ENCODE measurements at regions not wholly inside any gene's neighbourhood (a gene's known extent, or its start where the extent isn't known, plus 50 kb on each side); places are given as distances from the start of the nearest gene placed in this dataset.

DNA sequence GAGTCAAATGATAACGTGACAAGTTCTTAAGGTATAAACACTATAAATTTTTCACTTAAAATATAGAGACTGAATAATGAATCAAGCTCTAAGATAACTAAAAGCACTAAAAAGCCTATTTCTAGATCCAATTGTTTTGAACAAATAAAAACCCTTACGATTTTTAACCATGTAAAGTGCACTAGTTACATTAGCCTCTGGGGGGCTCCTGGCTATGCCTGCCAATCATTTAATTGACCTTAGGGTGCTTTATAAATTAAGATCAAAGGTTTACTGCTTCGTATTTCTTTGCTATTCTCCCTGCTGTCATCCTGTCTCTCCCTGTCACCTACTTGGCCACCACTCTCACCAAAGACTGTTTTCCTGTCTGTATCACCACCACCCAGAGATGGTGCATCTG is 133.4 kb downstream of the ESM1 start:
- no peak for DNase-seq (ENCODE audit: low read depth, low spot score)

- no peak for DNase-seq (ENCODE audit: low read depth, low spot score)
Measured at GRCh38 chr5:54851449-54851848, 133.9 kb downstream of the ESM1 start.

DNA sequence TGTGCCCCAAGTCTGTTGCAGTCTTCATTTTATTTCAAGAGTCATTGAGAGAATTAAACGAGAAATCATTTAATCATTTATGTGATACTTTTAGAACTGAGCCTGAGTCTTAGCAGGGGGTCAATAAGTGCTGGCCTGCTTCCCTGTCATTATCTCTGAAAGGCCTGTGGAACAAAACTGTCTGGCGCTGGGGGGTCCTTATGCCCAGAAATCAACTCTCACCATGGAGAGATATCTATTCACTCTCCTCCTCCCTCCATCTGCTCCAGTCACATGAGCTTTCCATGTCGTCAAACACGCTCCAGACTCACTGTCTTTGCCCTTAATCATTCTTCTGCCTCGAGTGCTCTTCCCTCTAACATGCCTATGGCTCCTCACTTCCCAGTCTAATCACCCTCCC is 136.8 kb downstream of the ESM1 start:
- no peak for DNase-seq (ENCODE audit: low read depth, low spot score)

GRCh38 chr5:54845567-54845941 is 139.8 kb downstream of the ESM1 start:
- DNase-seq (ENCODE audit: low read depth, low spot score) = no peak

GRCh38 chr5:54844905-54845566 is 140.4 kb downstream of the ESM1 start:
- DNase-seq (ENCODE audit: low read depth, low spot score) = no peak

DNA sequence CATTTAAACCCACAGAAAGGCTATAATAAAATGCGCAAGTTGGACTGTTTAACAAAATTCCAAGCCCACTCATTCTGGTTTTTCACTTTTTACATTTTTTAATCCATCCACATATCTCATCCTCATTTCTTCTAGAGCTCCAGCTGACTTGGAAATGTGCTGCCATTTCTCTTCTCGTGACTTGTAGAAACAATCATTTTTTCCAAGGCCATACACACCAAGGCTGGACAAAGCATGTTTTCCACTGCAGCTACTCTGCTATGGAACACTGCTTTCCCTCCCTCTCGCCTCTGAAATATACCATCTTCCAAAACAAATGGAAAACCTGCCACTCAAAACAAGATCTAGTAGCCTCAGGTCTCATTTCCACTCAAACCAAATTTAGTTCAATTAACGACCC is 141.1 kb downstream of the ESM1 start:
- no peak for DNase-seq (ENCODE audit: low read depth, low spot score)

DNA sequence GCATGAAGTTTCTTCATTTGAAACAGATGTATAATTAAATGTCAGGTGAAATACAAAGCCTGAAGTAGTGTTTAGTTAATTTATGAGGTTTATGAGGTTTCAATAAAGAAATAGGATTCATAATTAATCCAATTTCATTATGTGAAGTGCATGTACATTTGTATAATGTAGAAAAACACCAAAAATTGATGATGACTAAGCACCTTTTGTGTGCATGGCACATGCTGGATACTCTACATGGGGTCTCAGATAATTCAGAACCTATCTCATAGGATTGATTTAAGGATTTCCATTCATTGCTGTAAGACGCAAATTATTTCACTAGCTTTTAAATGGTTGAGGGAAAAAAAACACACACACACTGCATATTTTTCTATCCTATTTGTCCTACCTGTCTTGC is 143.9 kb downstream of the ESM1 start:
- no peak for DNase-seq (ENCODE audit: low read depth, low spot score)

DNA sequence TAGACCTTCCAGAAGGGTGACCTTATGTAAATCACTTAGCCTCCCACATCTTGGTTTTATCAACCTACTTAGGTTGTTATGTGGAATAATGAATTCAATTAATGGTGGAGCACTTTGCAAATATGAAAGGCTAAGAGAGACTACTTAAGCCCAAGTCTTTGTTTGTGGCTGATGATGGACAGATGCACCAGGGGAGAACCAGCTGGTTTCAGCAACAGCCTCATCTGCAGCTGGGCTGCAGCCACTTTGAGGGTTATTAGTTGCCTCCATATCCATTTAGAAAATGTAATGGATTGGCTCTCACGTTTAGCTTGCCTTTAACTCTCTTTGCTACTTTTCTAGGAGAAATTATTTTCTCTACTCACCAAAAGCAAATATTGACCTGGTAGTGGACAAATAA is 146.6 kb downstream of the ESM1 start:
- no peak for DNase-seq (ENCODE audit: low read depth, low spot score)

- no peak for DNase-seq (ENCODE audit: low read depth, low spot score)
Measured at GRCh38 chr5:54837981-54838380, 147.4 kb downstream of the ESM1 start.

GRCh38 chr5:54837093-54837492 is 148.3 kb downstream of the ESM1 start:
- no peak for DNase-seq (ENCODE audit: low read depth, low spot score)

GRCh38 chr5:54835647-54836046 is 149.7 kb downstream of the ESM1 start:
- DNase-seq (ENCODE audit: low read depth, low spot score) = no peak

DNA sequence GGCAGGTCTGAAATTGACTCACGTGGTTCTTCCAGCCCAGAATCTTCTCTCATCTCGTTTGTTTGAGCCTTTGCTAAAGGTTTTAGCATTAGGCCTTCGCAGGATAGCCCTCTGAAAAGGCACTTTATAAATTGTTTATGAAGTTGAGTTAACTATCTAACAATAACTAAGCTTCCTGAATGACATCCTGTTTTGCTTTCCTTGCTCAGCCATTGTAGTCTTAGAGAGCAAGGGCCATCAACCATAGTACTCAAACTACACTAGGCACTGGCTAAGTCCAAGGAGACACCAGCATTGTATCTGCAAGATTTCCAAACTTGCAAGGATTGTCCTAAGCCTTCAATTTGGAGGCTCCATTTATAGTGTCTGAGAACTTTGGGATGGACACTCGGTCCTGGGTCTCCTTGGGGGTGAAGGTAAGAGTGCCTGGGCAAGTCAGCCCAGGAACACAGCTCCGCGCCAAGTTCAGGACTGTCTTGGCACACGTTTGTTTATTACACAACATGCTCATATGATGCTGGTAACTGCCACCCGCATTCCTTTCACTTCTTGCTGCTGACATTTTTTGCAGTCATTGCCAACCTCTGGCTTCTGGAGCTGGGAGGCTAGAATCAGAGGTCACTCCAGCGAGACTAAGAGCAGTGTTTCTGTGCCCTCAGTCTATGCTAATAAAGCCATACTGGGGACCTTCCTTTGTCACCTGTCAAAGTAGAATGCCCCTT is 151.1 kb downstream of the ESM1 start:
- no peak for DNase-seq (ENCODE audit: low read depth, low spot score)

DNA sequence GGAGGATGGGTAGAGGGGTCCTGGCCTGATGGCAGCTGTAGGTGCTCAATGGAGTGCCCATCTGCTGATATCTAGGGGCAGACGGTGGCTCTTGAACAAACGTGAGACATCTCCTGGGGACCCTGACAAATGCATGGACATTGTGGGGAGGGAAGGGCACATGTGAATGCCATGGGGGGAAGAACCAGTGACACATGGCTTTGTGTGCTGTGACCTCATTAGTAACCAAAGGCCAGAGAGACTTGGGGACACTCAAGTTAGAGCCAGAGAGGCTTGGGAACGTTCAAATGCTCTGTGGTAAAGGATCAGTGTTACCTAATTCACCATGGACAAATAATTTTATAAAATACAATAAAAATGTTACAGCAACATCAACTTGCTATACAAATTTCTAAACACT is 151.8 kb downstream of the ESM1 start:
- no peak for DNase-seq (ENCODE audit: low read depth, low spot score)

GRCh38 chr5:54832858-54833257 is 152.5 kb downstream of the ESM1 start:
- no peak for DNase-seq (ENCODE audit: low read depth, low spot score)

GRCh38 chr5:54832045-54832444 is 153.3 kb downstream of the ESM1 start:
- DNase-seq (ENCODE audit: low read depth, low spot score) = no peak

DNA sequence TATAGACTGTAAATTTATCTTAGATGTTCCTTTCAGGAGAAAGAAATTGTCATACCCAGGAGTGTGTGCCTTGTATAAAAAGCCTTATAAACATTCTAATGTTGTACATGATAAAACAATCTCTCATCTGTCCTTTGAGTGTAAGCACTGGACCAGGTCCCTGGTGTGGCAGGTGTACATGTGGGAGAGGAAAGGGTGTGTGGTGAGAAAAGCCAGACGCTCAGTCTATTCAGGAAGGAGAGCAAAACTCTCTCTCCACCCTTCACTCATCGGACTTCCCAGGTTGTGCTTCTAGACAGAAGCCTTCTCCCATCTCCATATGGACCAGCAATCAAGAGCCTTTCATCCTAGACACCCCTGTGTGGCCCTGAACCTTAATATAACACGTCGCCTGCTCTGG is 154.2 kb downstream of the ESM1 start:
- DNase-seq (ENCODE audit: low read depth, low spot score) = no peak

GRCh38 chr5:54829676-54830535 is 155.5 kb downstream of the ESM1 start:
- DNase-seq (ENCODE audit: low read depth, low spot score) = no peak

GRCh38 chr5:54829102-54829501 is 156.3 kb downstream of the ESM1 start:
- DNase-seq (ENCODE audit: low read depth, low spot score) = no peak

- DNase-seq (ENCODE audit: low read depth, low spot score) = no peak
Measured at GRCh38 chr5:54828151-54828550, 157.2 kb downstream of the ESM1 start.

GRCh38 chr5:54825005-54825404 is 160.4 kb downstream of the ESM1 start:
- DNase-seq (ENCODE audit: low read depth, low spot score) = no peak

GRCh38 chr5:54823006-54823405 is 162.4 kb downstream of the ESM1 start:
- DNase-seq (ENCODE audit: low read depth, low spot score) = no peak

DNA sequence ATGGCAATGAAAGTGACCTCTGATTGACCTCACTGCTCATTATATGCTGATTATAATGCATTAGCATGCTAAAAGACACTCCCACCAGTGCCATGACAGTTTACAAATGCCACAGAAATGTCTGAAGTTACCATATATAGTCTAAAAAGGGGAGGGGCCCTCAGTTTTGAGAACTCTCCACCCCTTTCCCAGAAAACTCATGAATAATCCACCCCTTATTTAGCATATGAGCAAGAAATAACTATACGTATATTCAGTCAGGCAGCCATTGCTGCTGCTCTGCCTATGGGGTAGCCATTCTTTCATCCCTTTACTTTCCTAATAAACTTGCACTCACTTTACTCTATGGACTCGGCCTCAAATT is 163.1 kb downstream of the ESM1 start:
- no peak for DNase-seq (ENCODE audit: low read depth, low spot score)

Measured in activated CD4-positive, CD25-positive, alpha-beta regulatory T cell treated with anti-CD3 and anti-CD28 coated beads, Interleukin-2, amount 50 U/mL, for 16 hours (primary cell).